NCI-H2029 (cell line): ENCODE measurements at regions not wholly inside any gene's neighbourhood (a gene's known extent, or its start where the extent isn't known, plus 50 kb on each side); places are given as distances from the start of the nearest gene placed in this dataset.
"Not testable (repeated sequence)": the region's sequence is repeated elsewhere in the genome, so short reads cannot be mapped to it uniquely, and the experiment has no call there.

Experiments
- DNase-seq: peaks from one replicate; lab custom pipeline; 2025; lab: John Stamatoyannopoulos, UW

GRCh38 chr10:23955456-23956225 is 253.3 kb upstream of the KIAA1217 start:
- no peak for DNase-seq

- no peak for DNase-seq
Observed at GRCh38 chr10:23965123-23965522, 243.8 kb upstream of the KIAA1217 start.

- DNase-seq: no peak
Observed at GRCh38 chr10:23965880-23966279, 243.1 kb upstream of the KIAA1217 start.

- DNase-seq: no peak
Observed at GRCh38 chr10:23966504-23967051, 242.4 kb upstream of the KIAA1217 start.

- no peak for DNase-seq
Observed at GRCh38 chr10:23968301-23968700, 240.6 kb upstream of the KIAA1217 start.

GRCh38 chr10:23974746-23975272 is 234.1 kb upstream of the KIAA1217 start:
- no peak for DNase-seq

GRCh38 chr10:23975431-23975830 is 233.5 kb upstream of the KIAA1217 start:
- DNase-seq: no peak

GRCh38 chr10:23976275-23976674 is 232.7 kb upstream of the KIAA1217 start:
- DNase-seq: no peak

GRCh38 chr10:23978317-23978716 is 230.6 kb upstream of the KIAA1217 start:
- DNase-seq: no peak

GRCh38 chr10:23980094-23980493 is 228.8 kb upstream of the KIAA1217 start:
- peak; percentile 77 for DNase-seq

- DNase-seq: no peak
Observed at GRCh38 chr10:23981520-23982309, 227.2 kb upstream of the KIAA1217 start.

GRCh38 chr10:23984405-23984804 is 224.5 kb upstream of the KIAA1217 start:
- not testable (repeated sequence) for DNase-seq

GRCh38 chr10:23988006-23988405 is 220.9 kb upstream of the KIAA1217 start:
- no peak for DNase-seq

GRCh38 chr10:23994459-23995046 is 214.4 kb upstream of the KIAA1217 start:
- no peak for DNase-seq

- no peak for DNase-seq
Observed at GRCh38 chr10:23999445-23999844, 209.5 kb upstream of the KIAA1217 start.

GRCh38 chr10:24000271-24000813 is 208.6 kb upstream of the KIAA1217 start:
- no peak for DNase-seq

- no peak for DNase-seq
Observed at GRCh38 chr10:24006741-24007140, 202.2 kb upstream of the KIAA1217 start.

- no peak for DNase-seq
Observed at GRCh38 chr10:24007359-24007758, 201.6 kb upstream of the KIAA1217 start.

GRCh38 chr10:24008164-24009091 is 200.5 kb upstream of the KIAA1217 start:
- no peak for DNase-seq

- no peak for DNase-seq
Observed at GRCh38 chr10:24009115-24009514, 199.8 kb upstream of the KIAA1217 start.

GRCh38 chr10:24009736-24010135 is 199.2 kb upstream of the KIAA1217 start:
- no peak for DNase-seq
